GM18868 (cell line): ENCODE measurements at regions not wholly inside any gene's neighbourhood (a gene's known extent, or its start where the extent isn't known, plus 50 kb on each side); places are given as distances from the start of the nearest gene placed in this dataset.
"Not testable (repeated sequence)": the region's sequence is repeated elsewhere in the genome, so short reads cannot be mapped to it uniquely, and the experiment has no call there.

Experiments
- ATAC-seq: cut with Tn5 transposase; IDR thresholded peaks from one replicate; pipeline ENCODE4 v1.9.1; 2021; ENCODE audit warnings: mild to moderate bottlenecking, moderate library complexity; ENCODE audit not compliant: unreplicated experiment

GRCh38 chr1:82153272-82153629, 352.5 kb downstream of the ADGRL2 start:
- peak; percentile 44 for ATAC-seq

GRCh38 chr1:82152356-82153271, 351.9 kb downstream of the ADGRL2 start:
- peak; percentile 47 for ATAC-seq

GRCh38 chr1:82145656-82146055, 344.9 kb downstream of the ADGRL2 start:
- ATAC-seq: no peak

- no peak for ATAC-seq
Measured at GRCh38 chr1:82143108-82143833, 342.5 kb downstream of the ADGRL2 start.

- no peak for ATAC-seq
Measured at GRCh38 chr1:82141390-82141789, 340.7 kb downstream of the ADGRL2 start.

- no peak for ATAC-seq
Measured at GRCh38 chr1:82139751-82140468, 339.2 kb downstream of the ADGRL2 start.

- not testable (repeated sequence) for ATAC-seq
Measured at GRCh38 chr1:82136351-82136750, 335.6 kb downstream of the ADGRL2 start.

- no peak for ATAC-seq
Measured at GRCh38 chr1:82125866-82126265, 325.1 kb downstream of the ADGRL2 start.

GRCh38 chr1:82125119-82125518, 324.4 kb downstream of the ADGRL2 start:
- no peak for ATAC-seq

- ATAC-seq: no peak
Measured at GRCh38 chr1:82121421-82121820, 320.7 kb downstream of the ADGRL2 start.

GRCh38 chr1:82116105-82116504, 315.4 kb downstream of the ADGRL2 start:
- no peak for ATAC-seq

GRCh38 chr1:82114887-82115286, 314.2 kb downstream of the ADGRL2 start:
- ATAC-seq: no peak

- no peak for ATAC-seq
Measured at GRCh38 chr1:82110366-82111254, 309.9 kb downstream of the ADGRL2 start.

GRCh38 chr1:82108843-82109242, 308.1 kb downstream of the ADGRL2 start:
- peak; percentile 75 for ATAC-seq

GRCh38 chr1:82106672-82107071, 305.9 kb downstream of the ADGRL2 start:
- ATAC-seq: no peak

GRCh38 chr1:82099170-82099569, 298.4 kb downstream of the ADGRL2 start:
- ATAC-seq: no peak

- no peak for ATAC-seq
Measured at GRCh38 chr1:82094136-82094535, 293.4 kb downstream of the ADGRL2 start.

GRCh38 chr1:82091729-82092128, 291.0 kb downstream of the ADGRL2 start:
- no peak for ATAC-seq

GRCh38 chr1:82091265-82091664, 290.5 kb downstream of the ADGRL2 start:
- no peak for ATAC-seq

- peak; percentile 63 for ATAC-seq
Measured at GRCh38 chr1:82090104-82090503, 289.4 kb downstream of the ADGRL2 start.
